H1 (cell line): ENCODE measurements at regions not wholly inside any gene's neighbourhood (a gene's known extent, or its start where the extent isn't known, plus 50 kb on each side); places are given as distances from the start of the nearest gene placed in this dataset.

ENCODE experiments used
- CTCF ChIA-PET: fragments of 300-600 bp; sonication (Branson Sonifier 250); formaldehyde crosslinking; loops from one replicate; lab custom pipeline; 2021; ENCODE audit not compliant: partially characterized antibody; lab: Charles Lee
- POLR2A ChIA-PET: fragments of 300-600 bp; sonication (Branson Sonifier 250); formaldehyde crosslinking; loops from one replicate; lab custom pipeline; 2021; ENCODE audit warnings: inconsistent platforms; ENCODE audit not compliant: partially characterized antibody; lab: Charles Lee
- DNase-seq, 2 experiments: peaks; one replicate each; pipeline versions ENCODE4 v3.0.0 to v3.0.0-alpha.2; 2010 to 2022; ENCODE audit warnings: low spot score in 2 of 2, low read depth in 1 of 2, mixed read lengths in 1 of 2
- FAIRE-seq: peaks from 2 replicates; lab custom pipeline; 2011; peaks lifted over from hg19 to GRCh38; lab: Jason Lieb, UNC
- H2AFZ ChIP-seq: 2 replicates; pipeline ENCODE4 v1.8.1; 2012; ENCODE audit warnings: low read length, inconsistent platforms
- H2AK5ac ChIP-seq: 2 replicates; pipeline ENCODE4 v1.6.1; 2013; ENCODE audit warnings: low read depth, low read length
- H2BK120ac ChIP-seq: replicated peaks from 2 replicates; pipeline ENCODE3; 2013; ENCODE audit warnings: low read depth, low read length, inconsistent platforms
- H2BK12ac ChIP-seq: 2 replicates; pipeline ENCODE4 v1.6.1; 2013; ENCODE audit warnings: low read depth, low read length
- H2BK15ac ChIP-seq: 2 replicates; pipeline ENCODE4 v1.6.1; 2013; ENCODE audit warnings: low read length
- H2BK20ac ChIP-seq: 2 replicates; pipeline ENCODE4 v1.6.1; 2013; ENCODE audit warnings: low read length
- H2BK5ac ChIP-seq: 2 replicates; pipeline ENCODE4 v1.6.1; 2013; ENCODE audit warnings: low read depth, low read length
- H3K14ac ChIP-seq: 2 replicates; pipeline ENCODE4 v1.6.1; 2013; ENCODE audit warnings: inconsistent platforms; ENCODE audit not compliant: insufficient read length
- H3K18ac ChIP-seq: 2 replicates; pipeline ENCODE4 v1.6.1; 2013; ENCODE audit warnings: low read length; ENCODE audit errors: extremely low read depth
- H3K23ac ChIP-seq: 2 replicates; pipeline ENCODE4 v1.6.1; 2013; ENCODE audit warnings: inconsistent platforms; ENCODE audit not compliant: insufficient read length
- H3K23me2 ChIP-seq: 2 replicates; pipeline ENCODE4 v1.6.1; 2013; ENCODE audit warnings: low read depth, low read length
- H3K27ac ChIP-seq: 2 replicates; pipeline ENCODE4 v1.6.1; 2011; ENCODE audit warnings: low read depth, low read length, inconsistent platforms
- H3K27me3 ChIP-seq, 4 experiments: replicated peaks in 1 of 4; 1 replicate in 1 of 4; 2 replicates in 3 of 4; pipeline versions ENCODE4 v1.6.1 to v1.8.1; 2011 to 2013; ENCODE audit warnings: low read length in 3 of 4, mild to moderate bottlenecking in 3 of 4, inconsistent platforms in 2 of 4, mixed read lengths in 2 of 4, moderate library complexity in 1 of 4; ENCODE audit not compliant: control insufficient read depth in 3 of 4, insufficient read depth in 3 of 4; ENCODE audit errors: extremely low read depth in 1 of 4
- H3K36me3 ChIP-seq, 4 experiments: 2 replicates each; pipeline versions ENCODE4 v1.6.1 to v1.8.1; 2011 to 2013; ENCODE audit warnings: mild to moderate bottlenecking in 4 of 4, low read length in 3 of 4, moderate library complexity in 2 of 4, control low read depth in 1 of 4, inconsistent platforms in 1 of 4; ENCODE audit not compliant: insufficient read depth in 4 of 4, control insufficient read depth in 2 of 4
- H3K4ac ChIP-seq: replicated peaks from 2 replicates; pipeline ENCODE3; 2013; ENCODE audit warnings: low read length, low read depth, mixed read lengths, inconsistent platforms; ENCODE audit not compliant: insufficient read length
- H3K4me1 ChIP-seq, 4 experiments: replicated peaks in 1 of 4; 1 replicate in 1 of 4; 2 replicates in 3 of 4; pipeline versions ENCODE4 v1.6.1 to v1.8.1; 2011 to 2013; ENCODE audit warnings: low read length in 3 of 4, inconsistent platforms in 2 of 4, mixed read lengths in 1 of 4; ENCODE audit not compliant: insufficient read depth in 4 of 4, control insufficient read depth in 3 of 4
- H3K4me2 ChIP-seq, 2 experiments: 2 replicates each; pipeline versions ENCODE4 v1.6.1 to v1.8.1; 2011 to 2013; ENCODE audit warnings: low read depth in 2 of 2, low read length in 2 of 2, control low read depth in 1 of 2, inconsistent platforms in 1 of 2, mild to moderate bottlenecking in 1 of 2; ENCODE audit not compliant: insufficient read depth in 1 of 2
- H3K4me3 ChIP-seq, 4 experiments: fragments of 200-600, 300-600 bp in 1 of 4; sonication (generic), shearing (Covaris generic), sonication (Bioruptor Twin) in 1 of 4; 2 replicates each; pipeline versions ENCODE4 v1.5.1 to v1.8.1; 2011 to 2016; ENCODE audit warnings: low read length in 4 of 4, low read depth in 3 of 4, control low read depth in 2 of 4, inconsistent platforms in 2 of 4, mild to moderate bottlenecking in 2 of 4, mixed read lengths in 1 of 4, moderate library complexity in 1 of 4; ENCODE audit not compliant: insufficient read depth in 2 of 4; ENCODE audit errors: extremely low read depth in 1 of 4
- H3K56ac ChIP-seq: replicated peaks from 2 replicates; pipeline ENCODE3; 2013; ENCODE audit warnings: low read depth, mild to moderate bottlenecking, mixed read lengths, low read length, inconsistent platforms; ENCODE audit not compliant: insufficient read length
- H3K79me1 ChIP-seq: 2 replicates; pipeline ENCODE4 v1.6.1; 2013; ENCODE audit warnings: low read depth, low read length, control low read depth
- H3K79me2 ChIP-seq, 2 experiments: 2 replicates each; pipeline versions ENCODE4 v1.6.1 to v1.8.1; 2012 to 2013; ENCODE audit warnings: low read length in 2 of 2, mild to moderate bottlenecking in 2 of 2, inconsistent platforms in 1 of 2; ENCODE audit not compliant: insufficient read depth in 2 of 2, control insufficient read depth in 1 of 2
- H3K9ac ChIP-seq, 4 experiments: replicated peaks in 1 of 4; 1 replicate in 1 of 4; 2 replicates in 3 of 4; pipeline versions ENCODE4 v1.6.1 to v1.8.1; 2011 to 2013; ENCODE audit warnings: low read depth in 3 of 4, low read length in 3 of 4, control low read depth in 2 of 4, mild to moderate bottlenecking in 2 of 4, moderate library complexity in 2 of 4, inconsistent platforms in 1 of 4; ENCODE audit errors: extremely low read depth in 1 of 4
- H3K9me3 ChIP-seq, 2 experiments: 2 replicates each; pipeline versions ENCODE4 v1.6.1 to v1.8.1; 2012 to 2013; ENCODE audit warnings: mild to moderate bottlenecking in 2 of 2, moderate library complexity in 2 of 2, control low read depth in 1 of 2, inconsistent platforms in 1 of 2, low read depth in 1 of 2, low read length in 1 of 2, mixed read lengths in 1 of 2; ENCODE audit not compliant: insufficient read depth in 2 of 2
- H4K20me1 ChIP-seq, 2 experiments: replicated peaks in 1 of 2; 2 replicates each; pipeline versions ENCODE3 to v1.8.1; 2011 to 2013; ENCODE audit warnings: inconsistent platforms in 2 of 2, low read length in 2 of 2, mild to moderate bottlenecking in 1 of 2; ENCODE audit not compliant: insufficient read depth in 2 of 2, control insufficient read depth in 1 of 2
- H4K5ac ChIP-seq: 2 replicates; pipeline ENCODE4 v1.6.1; 2013; ENCODE audit warnings: low read length, low read depth, mixed read lengths, inconsistent platforms; ENCODE audit not compliant: insufficient read length
- H4K8ac ChIP-seq: 2 replicates; pipeline ENCODE4 v1.8.0; 2013; ENCODE audit warnings: mild to moderate bottlenecking, moderate library complexity, low read length, inconsistent platforms; ENCODE audit not compliant: insufficient read depth; ENCODE audit errors: extremely low read depth
- H4K91ac ChIP-seq: replicated peaks from 2 replicates; pipeline ENCODE3; 2013; ENCODE audit warnings: low read length, mixed read lengths, inconsistent platforms; ENCODE audit not compliant: insufficient read length
- EZH2 ChIP-seq: fragments of 200-600 bp; sonication (generic); IDR thresholded peaks from 2 replicates; pipeline ENCODE4 v1.7.1; 2012; ENCODE audit warnings: low read depth, mild to moderate bottlenecking, moderate library complexity, low read length, inconsistent platforms; ENCODE audit not compliant: severe bottlenecking
- FOSL1 ChIP-seq: IDR thresholded peaks from 2 replicates; pipeline ENCODE4 v1.6.1; 2011; ENCODE audit warnings: mild to moderate bottlenecking, low read depth, low read length, moderate library complexity; ENCODE audit not compliant: insufficient read depth
- SP4 ChIP-seq: IDR thresholded peaks from 2 replicates; pipeline ENCODE4 v1.6.1; 2012; ENCODE audit warnings: low read length, inconsistent platforms
- WGBS, 2 experiments: shearing (Covaris generic) in 1 of 2; methylation state at CpG; one replicate each; pipeline versions ENCODE4 v1.1.6 to v1.1.7; 2013 to 2015; ENCODE audit warnings: low lambda C conversion rate in 2 of 2, mixed read lengths in 2 of 2, inconsistent platforms in 1 of 2, low coverage in 1 of 2, missing lambda C conversion rate in 1 of 2; ENCODE audit not compliant: insufficient replicate concordance in 2 of 2, insufficient coverage in 1 of 2, insufficient read length in 1 of 2; ENCODE audit errors: extremely low coverage in 1 of 2, missing lambda C conversion rate in 1 of 2; 5-methylcytosine and 5-hydroxymethylcytosine counted together

DNA sequence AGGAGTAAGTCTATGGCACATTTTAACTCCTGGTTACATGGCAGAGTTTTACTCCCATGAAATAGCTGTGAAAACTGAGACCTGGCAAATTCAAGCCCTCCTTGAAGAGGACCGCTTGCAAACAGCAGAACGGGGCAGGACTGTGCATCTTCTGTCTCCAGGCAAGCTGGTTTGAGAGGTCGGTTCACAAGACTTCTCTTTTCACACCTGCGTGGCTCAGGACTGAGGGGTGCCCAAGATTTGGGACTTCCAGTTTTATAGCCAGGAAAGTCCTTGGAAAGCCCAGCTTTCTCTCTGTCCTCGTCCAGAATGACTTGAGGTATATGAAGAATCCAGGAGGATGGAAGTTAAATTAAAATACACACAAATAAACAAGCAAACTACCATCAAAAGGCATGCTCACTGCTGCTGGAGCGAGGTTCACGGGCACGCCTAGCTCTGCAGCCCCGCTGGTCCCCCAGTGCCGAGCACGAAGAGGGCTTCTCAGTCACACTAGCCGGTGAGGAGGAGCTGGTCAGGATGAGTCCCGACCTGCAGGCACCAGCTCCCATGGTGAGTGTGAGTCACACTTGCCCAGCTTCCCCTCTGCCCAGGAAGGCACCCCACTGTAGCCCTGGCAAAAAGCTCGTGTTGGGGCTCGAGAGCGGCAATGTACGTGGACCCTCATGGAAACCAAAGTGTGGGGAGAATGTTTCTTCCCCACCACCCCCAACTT lies 1382.4 kb downstream of the BRD1 start:
- H2BK12ac ChIP-seq = no peak overlapping the region
- H2BK15ac ChIP-seq = 0 out of 2 replicates have a peak overlapping the region, but pooled peaks have one; percentile 88
- ChIA-PET POLR2A (no interaction called here), CTCF (interaction anchor here (2.4 kb wide), 1 partner anchor 19 kb away, joined by 6 read pairs; no protein-coding TSS in a partner anchor)
- H2BK5ac ChIP-seq = no peak overlapping the region
- no peak overlapping the region for H3K18ac ChIP-seq
- TF ChIP-seq FOSL1 (no peak), SP4 (no peak), EZH2 (no peak)
- no peaks in the 10 kb centered on the region for H3K23me2 ChIP-seq
- no peak overlapping the region for H3K9ac ChIP-seq
- no peak overlapping the region for H2BK20ac ChIP-seq
- no peaks in the 10 kb centered on the region for H3K4me1 ChIP-seq
- DNase-seq (no peak), FAIRE-seq (no peak)
- no peak overlapping the region for H4K8ac ChIP-seq
- WGBS, 2 experiments = 92% methylated on average over 17 of the region's 17 CpGs; no CpG with 5 or more reads in 1 of the 2 experiments
- no peaks in the 10 kb centered on the region for H3K79me1 ChIP-seq
- no peak overlapping the region for H3K14ac ChIP-seq
- H2AFZ ChIP-seq = no peak overlapping the region
- no peaks in the 10 kb centered on the region for H3K9me3 ChIP-seq
- H3K4me3 ChIP-seq = no peak overlapping the region
- H3K27ac ChIP-seq = no peak overlapping the region
- H3K27me3 ChIP-seq = no peaks in the 10 kb centered on the region; a peak in 1 of 7 replicates
- no peak overlapping the region for H4K5ac ChIP-seq
- no peak overlapping the region for H2AK5ac ChIP-seq
- H3K56ac ChIP-seq = no peak overlapping the region
- no peak overlapping the region for H3K4ac ChIP-seq
- H3K23ac ChIP-seq = no peak overlapping the region
- no peaks in the 10 kb centered on the region for H4K20me1 ChIP-seq
- H4K91ac ChIP-seq = no peak overlapping the region
- H2BK120ac ChIP-seq = no peak overlapping the region
- H3K4me2 ChIP-seq = no peak overlapping the region
- H3K36me3 ChIP-seq = no peaks in the 10 kb centered on the region
- H3K79me2 ChIP-seq = no peaks in the 10 kb centered on the region
